ENCODE measurements at regions not wholly inside any gene's neighbourhood (a gene's known extent, or its start where the extent isn't known, plus 50 kb on each side); places are given as distances from the start of the nearest gene placed in this dataset.

DNA sequence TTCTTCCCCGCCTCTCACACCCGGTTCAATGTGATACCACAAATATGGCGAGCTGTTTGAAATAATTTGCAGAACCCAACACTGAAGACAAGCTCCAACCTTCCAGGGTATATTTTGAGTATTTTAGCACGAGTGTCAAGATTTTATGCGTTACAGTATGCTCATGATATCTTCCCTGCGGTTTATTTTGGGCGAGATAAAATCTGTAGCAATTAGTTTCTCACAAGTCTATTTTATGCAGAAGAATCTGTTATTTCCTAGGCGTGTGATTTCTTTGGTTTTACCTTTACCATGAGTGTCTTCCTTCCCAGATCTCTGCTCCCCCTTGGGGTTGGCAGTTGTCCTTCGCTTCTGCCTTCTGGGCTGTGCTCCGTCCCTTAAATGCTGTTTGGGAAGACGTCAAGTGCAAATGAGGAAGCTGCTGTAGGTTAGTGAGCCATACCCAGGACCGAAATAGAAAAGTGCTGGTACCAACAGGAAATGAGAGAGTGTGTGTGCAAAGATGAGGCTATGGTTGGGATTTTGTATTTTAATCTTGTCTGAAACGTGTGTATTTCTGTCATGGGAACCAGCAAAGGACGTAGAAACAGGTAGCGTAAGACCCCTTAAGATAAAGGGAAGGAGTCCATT is 299.8 kb downstream of the KLF6 start:
- H3K9ac ChIP-seq: peak overlapping the region; percentile 61 to 74 (median 69); a peak in 20 of 22 replicates
- peak overlapping the region; percentile 81 to 89 (median 84) for H3K4me2 ChIP-seq
- H3K36me3 ChIP-seq: no peaks in the 10 kb centered on the region
- H3K27me3 ChIP-seq: no peaks in the 10 kb centered on the region
- peaks cover 64 to 71% (median 67%) of the 10 kb centered on the region in 10 experiments for H3K4me1 ChIP-seq
- TF ChIP-seq Cebpa-rat (IDR thresholded peaks at IDR 0.05): no peak
- peaks cover 0 to 16% (median 15%) of the 10 kb centered on the region in 11 experiments; a peak in 17 of 22 replicates for H3K9me3 ChIP-seq (replicated peaks in 1 of 11)
- peak overlapping the region in 9 of 10 experiments; percentile 28 to 60 (median 43); a peak in 16 of 20 replicates for H3K4me3 ChIP-seq
- H3K27ac ChIP-seq: peak overlapping the region; percentile 60 to 89 (median 81); a peak in 21 of 22 replicates
- H4K20me1 ChIP-seq: no peaks in the 10 kb centered on the region

- peaks cover 64 to 71% (median 67%) of the 10 kb centered on the region in 10 experiments for H3K4me1 ChIP-seq
- H3K9me3 ChIP-seq (replicated peaks in 1 of 11): peaks cover 0 to 13% (median 9%) of the 10 kb centered on the region in 11 experiments; a peak in 15 of 22 replicates
- peak overlapping the region; percentile 61 to 74 (median 69); a peak in 21 of 22 replicates for H3K9ac ChIP-seq
- no peaks in the 10 kb centered on the region for H3K36me3 ChIP-seq
- peak overlapping the region; percentile 81 to 89 (median 84) for H3K4me2 ChIP-seq
- TF ChIP-seq Cebpa-rat (IDR thresholded peaks at IDR 0.05): no peak
- H3K27ac ChIP-seq: peak overlapping the region; percentile 60 to 89 (median 81)
- H3K27me3 ChIP-seq: no peaks in the 10 kb centered on the region
- peak overlapping the region in 9 of 10 experiments; percentile 28 to 60 (median 43); a peak in 16 of 20 replicates for H3K4me3 ChIP-seq
- H4K20me1 ChIP-seq: no peaks in the 10 kb centered on the region
Observed at GRCh38 chr10:3484306-3485056, 300.5 kb downstream of the KLF6 start.

DNA sequence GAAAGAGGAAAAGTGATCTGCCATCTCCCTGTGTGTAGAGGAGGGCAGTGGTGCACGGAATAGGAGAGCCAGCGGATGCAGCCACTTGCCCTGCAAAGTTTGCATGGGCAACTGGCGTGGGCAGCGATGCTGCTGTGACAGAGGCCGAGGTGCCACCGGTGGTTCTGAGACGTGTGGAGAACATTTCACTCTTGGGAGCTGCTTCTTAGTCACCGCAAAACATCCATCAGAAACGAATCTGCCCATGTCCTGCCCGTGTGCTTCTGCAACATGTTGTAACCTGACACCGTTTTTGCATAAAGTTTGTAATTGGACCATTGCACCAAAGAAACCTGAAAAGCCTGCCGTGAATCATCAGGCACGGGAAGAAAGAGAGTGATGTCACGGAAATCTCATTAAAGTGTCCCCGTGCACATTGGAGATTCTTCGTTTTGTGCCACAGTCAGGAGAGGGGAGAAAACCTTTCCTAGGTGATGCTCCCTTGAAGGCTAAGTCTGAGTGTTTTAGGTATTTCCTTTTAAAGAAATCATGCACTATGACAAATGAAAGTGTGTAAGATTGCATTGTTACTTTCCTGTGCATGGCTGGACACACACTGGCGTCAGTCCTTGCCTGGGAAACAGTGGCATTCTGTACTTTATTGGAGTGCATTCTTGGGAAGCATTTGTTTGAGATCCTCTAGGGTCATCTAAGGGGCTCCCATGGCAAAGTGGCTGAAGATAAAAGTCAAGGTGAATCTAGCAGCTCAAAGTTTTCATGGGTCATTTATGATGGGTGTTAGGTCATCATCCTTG is 302.6 kb downstream of the KLF6 start:
- Histone ChIP-seq H3K4me3 (no peak overlapping the region), H3K9ac (no peak overlapping the region), H3K4me1 (peaks cover 58 to 81% (median 60%) of the 10 kb centered on the region in 10 experiments), H3K27ac (peak overlapping the region in 2 of 11 experiments; percentile 25 to 49; a peak in 3 of 22 replicates), H3K36me3 (no peaks in the 10 kb centered on the region), H4K20me1 (no peaks in the 10 kb centered on the region), H3K9me3 (replicated peaks in 1 of 11) (peaks cover 0 to 12% (median 0%) of the 10 kb centered on the region in 11 experiments; a peak in 2 of 22 replicates), H3K4me2 (peak overlapping the region; percentile 81 to 89 (median 84)), H3K27me3 (no peaks in the 10 kb centered on the region)
- TF ChIP-seq Cebpa-rat (IDR thresholded peaks at IDR 0.05): peak in 2 of 11 experiments; percentile 13 to 23; a peak in 1 of 22 replicates

DNA sequence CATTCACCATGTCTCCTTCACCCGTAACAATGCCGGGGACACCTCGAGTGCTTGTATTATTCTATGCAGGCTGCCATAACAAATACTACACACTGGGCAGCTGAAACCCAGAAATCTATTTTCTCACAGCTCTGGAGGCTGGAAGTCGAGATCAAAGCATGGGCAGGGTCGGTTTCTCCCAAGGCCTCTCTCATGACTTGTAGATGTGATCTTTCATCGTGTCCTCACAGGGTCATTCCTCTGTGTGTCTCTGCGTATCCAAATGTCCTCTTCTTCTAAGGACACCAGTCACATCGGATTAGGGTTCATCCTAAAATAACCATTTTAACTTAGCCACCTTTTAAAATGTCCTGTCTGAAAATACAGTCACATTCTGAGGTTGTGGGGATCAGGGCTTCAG is 303.5 kb downstream of the KLF6 start:
- Histone ChIP-seq H4K20me1 (no peaks in the 10 kb centered on the region), H3K4me2 (peak overlapping the region in 10 of 11 experiments; percentile 81 to 89 (median 84); a peak in 14 of 22 replicates), H3K9ac (no peak overlapping the region), H3K27ac (no peak overlapping the region), H3K27me3 (no peaks in the 10 kb centered on the region), H3K36me3 (peaks cover 0 to 1% (median 0%) of the 10 kb centered on the region in 11 experiments; a peak in 1 of 22 replicates), H3K4me1 (peaks cover 49 to 74% (median 51%) of the 10 kb centered on the region in 10 experiments), H3K9me3 (replicated peaks in 1 of 11) (peaks cover 0 to 12% (median 0%) of the 10 kb centered on the region in 11 experiments; a peak in 6 of 22 replicates), H3K4me3 (no peak overlapping the region)
- no peak for TF ChIP-seq Cebpa-rat (IDR thresholded peaks at IDR 0.05)

- H3K27ac ChIP-seq: no peak overlapping the region; a peak in 1 of 22 replicates
Observed at GRCh38 chr10:3480990-3481315, 304.1 kb downstream of the KLF6 start.

DNA sequence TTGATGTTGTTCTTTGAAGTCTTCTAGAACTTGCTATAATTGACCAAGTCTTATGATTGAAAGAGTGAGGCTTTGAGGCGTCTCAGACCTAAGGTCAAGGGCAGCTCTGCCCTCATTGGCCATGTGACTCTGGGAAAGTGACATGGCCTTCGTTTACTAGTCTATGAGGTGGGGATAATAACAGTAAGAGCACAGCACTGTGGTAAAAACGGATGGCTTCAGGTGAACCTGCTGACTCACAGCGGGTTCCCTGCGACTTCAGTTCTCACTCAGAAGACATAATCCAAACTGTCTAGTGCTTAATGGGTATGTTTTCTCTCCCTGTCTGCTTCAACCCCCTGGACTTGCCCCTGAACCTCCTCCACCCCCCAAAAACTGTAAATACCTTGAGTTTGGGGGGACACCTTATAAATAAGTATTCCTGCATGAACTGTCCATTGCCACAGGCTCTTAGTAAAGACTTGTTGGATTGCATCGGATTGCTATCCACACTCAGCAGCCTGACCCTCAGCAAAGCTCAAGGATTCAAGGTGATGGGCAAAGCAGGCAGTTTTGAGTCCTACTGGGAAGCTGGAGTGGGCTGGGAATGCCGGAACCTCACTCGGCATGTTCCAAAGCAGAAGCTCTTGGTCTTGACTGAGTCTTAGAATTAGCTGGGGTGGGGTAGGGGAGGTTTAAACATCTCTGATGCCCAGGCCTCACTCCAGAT is 304.6 kb downstream of the KLF6 start:
- Histone ChIP-seq H3K4me3 (no peak overlapping the region), H3K36me3 (peaks cover 0 to 9% (median 0%) of the 10 kb centered on the region in 11 experiments; a peak in 2 of 22 replicates), H3K9ac (no peak overlapping the region), H3K9me3 (replicated peaks in 1 of 11) (peaks cover 0 to 17% (median 7%) of the 10 kb centered on the region in 11 experiments; a peak in 15 of 22 replicates), H4K20me1 (no peaks in the 10 kb centered on the region), H3K27me3 (no peaks in the 10 kb centered on the region), H3K4me2 (peak overlapping the region in 2 of 11 experiments; percentile 33 to 88; a peak in 3 of 22 replicates), H3K27ac (no peak overlapping the region; a peak in 1 of 22 replicates), H3K4me1 (peaks cover 38 to 63% (median 40%) of the 10 kb centered on the region in 10 experiments)
- TF ChIP-seq Cebpa-rat (IDR thresholded peaks at IDR 0.05): no peak

More at GRCh38 chr10:3480990-3481315, 304.1 kb downstream of the KLF6 start:
- no peak overlapping the region for H3K9ac ChIP-seq
- peak overlapping the region in 2 of 11 experiments; percentile 33 to 88; a peak in 3 of 22 replicates for H3K4me2 ChIP-seq
- no peak for TF ChIP-seq Cebpa-rat (IDR thresholded peaks at IDR 0.05)
- H3K9me3 ChIP-seq (replicated peaks in 1 of 11): peaks cover 0 to 16% (median 5%) of the 10 kb centered on the region in 11 experiments; a peak in 15 of 22 replicates
- no peak overlapping the region for H3K4me3 ChIP-seq
- no peaks in the 10 kb centered on the region for H4K20me1 ChIP-seq
- no peaks in the 10 kb centered on the region for H3K27me3 ChIP-seq
- H3K4me1 ChIP-seq: peaks cover 43 to 68% (median 45%) of the 10 kb centered on the region in 10 experiments
- peaks cover 0 to 7% (median 0%) of the 10 kb centered on the region in 11 experiments; a peak in 2 of 22 replicates for H3K36me3 ChIP-seq

DNA sequence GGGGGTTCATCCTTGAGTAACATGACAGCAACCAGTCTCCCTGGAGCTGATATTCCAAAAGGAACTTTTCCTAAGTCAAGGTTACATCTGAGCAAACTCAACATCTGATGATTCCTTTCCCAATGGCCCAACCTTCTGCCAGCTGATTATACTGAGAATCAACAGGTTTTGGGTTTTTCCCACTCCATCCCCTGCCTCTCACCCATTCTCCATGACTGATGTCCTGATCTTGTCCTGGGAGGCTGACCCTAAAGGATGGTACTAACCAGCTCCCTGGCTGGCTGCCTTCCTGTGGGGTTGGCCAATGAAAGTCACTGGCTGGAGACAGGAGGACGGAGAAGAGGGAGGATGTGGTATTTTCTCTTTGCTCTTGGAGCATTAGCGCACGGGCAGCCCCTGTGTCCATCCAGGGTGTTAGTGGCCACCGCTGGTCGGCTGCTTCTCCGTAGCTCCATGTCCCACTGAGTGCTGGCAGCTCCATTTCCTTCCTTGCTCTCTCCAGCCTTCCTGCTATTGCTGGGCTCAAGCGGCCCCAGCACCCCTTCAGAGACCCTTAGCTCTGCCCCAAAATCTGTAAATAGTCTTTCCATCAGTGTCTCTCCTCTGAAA is 306.2 kb upstream of the PITRM1 start:
- Histone ChIP-seq H3K9ac (no peak overlapping the region), H3K27ac (no peak overlapping the region), H3K9me3 (replicated peaks in 1 of 11) (peaks cover 0 to 17% (median 7%) of the 10 kb centered on the region in 11 experiments; a peak in 15 of 22 replicates), H3K4me2 (peak overlapping the region in 2 of 11 experiments; percentile 9 to 20; a peak in 1 of 22 replicates), H3K4me3 (no peak overlapping the region), H3K27me3 (no peaks in the 10 kb centered on the region), H4K20me1 (no peaks in the 10 kb centered on the region), H3K4me1 (peaks cover 21 to 52% (median 24%) of the 10 kb centered on the region in 10 experiments), H3K36me3 (peaks cover 0 to 9% (median 0%) of the 10 kb centered on the region in 11 experiments; a peak in 2 of 22 replicates)
- TF ChIP-seq Cebpa-rat (IDR thresholded peaks at IDR 0.05): no peak
